Neural progenitor cell (in vitro differentiated cells): ENCODE measurements at regions not wholly inside any gene's neighbourhood (a gene's known extent, or its start where the extent isn't known, plus 50 kb on each side); places are given as distances from the start of the nearest gene placed in this dataset.

Source experiments
- DNase-seq: peaks from one replicate; pipeline ENCODE4 v3.0.0-alpha.2; 2016; ENCODE audit warnings: low spot score
- H2AFZ ChIP-seq: fragments of 200-600 bp; sonication (generic); replicated peaks from 2 replicates; pipeline ENCODE4 v1.6.1; 2016; ENCODE audit warnings: antibody characterized with exemption
- H3F3A ChIP-seq: fragments of 200-600 bp; sonication (generic); 2 replicates; pipeline ENCODE4 v1.6.1; 2016; ENCODE audit warnings: antibody characterized with exemption, low read depth
- H3K27ac ChIP-seq: fragments of 200-600 bp; sonication (generic); 2 replicates; pipeline ENCODE4 v1.5.1; 2016; ENCODE audit warnings: mild to moderate bottlenecking
- H3K27me3 ChIP-seq: fragments of 200-600 bp; sonication (generic); 2 replicates; pipeline ENCODE4 v1.6.1; 2016; ENCODE audit warnings: mild to moderate bottlenecking, moderate library complexity
- H3K36me3 ChIP-seq: fragments of 200-600 bp; sonication (generic); 2 replicates; pipeline ENCODE4 v1.5.1; 2016
- H3K4me1 ChIP-seq: fragments of 200-600 bp; sonication (generic); 2 replicates; pipeline ENCODE4 v1.6.1; 2016; ENCODE audit warnings: mixed run types
- H3K4me2 ChIP-seq: fragments of 200-600 bp; sonication (generic); 2 replicates; pipeline ENCODE4 v1.6.1; 2016
- H3K4me3 ChIP-seq: fragments of 200-600 bp; sonication (generic); 2 replicates; pipeline ENCODE4 v1.5.1; 2016
- H3K79me2 ChIP-seq: fragments of 200-600 bp; sonication (generic); 2 replicates; pipeline ENCODE4 v1.6.1; 2016; ENCODE audit warnings: low read depth
- H3K9ac ChIP-seq: fragments of 200-600 bp; sonication (generic); 2 replicates; pipeline ENCODE4 v1.6.1; 2016
- H3K9me3 ChIP-seq: fragments of 200-600 bp; sonication (generic); 2 replicates; pipeline ENCODE4 v1.5.1; 2016; ENCODE audit warnings: low read depth
- H4K20me1 ChIP-seq: fragments of 200-600 bp; sonication (generic); 2 replicates; pipeline ENCODE4 v1.6.1; 2016; ENCODE audit warnings: low read depth
- H3K27ac Mint-ChIP-seq: 3 replicates; pipeline ENCODE4 v1.8.0; 2021; ENCODE audit warnings: mixed read lengths
- H3K27me3 Mint-ChIP-seq: 2 replicates; pipeline ENCODE4 v1.8.0; 2022; ENCODE audit warnings: low read depth, mild to moderate bottlenecking, inconsistent platforms, moderate library complexity, mixed read lengths; ENCODE audit not compliant: insufficient read depth
- H3K36me3 Mint-ChIP-seq: 3 replicates; pipeline ENCODE4 v1.8.0; 2021; ENCODE audit warnings: mixed read lengths
- H3K4me1 Mint-ChIP-seq: 3 replicates; pipeline ENCODE4 v1.8.0; 2021; ENCODE audit warnings: mixed read lengths
- H3K4me3 Mint-ChIP-seq: 3 replicates; pipeline ENCODE4 v1.8.0; 2021; ENCODE audit warnings: mild to moderate bottlenecking, moderate library complexity, mixed read lengths
- H3K9me3 Mint-ChIP-seq: 3 replicates; pipeline ENCODE4 v1.8.0; 2020; ENCODE audit warnings: mixed read lengths
- EZH2 ChIP-seq: fragments of 200-600 bp; sonication (generic); IDR thresholded peaks from 2 replicates; pipeline ENCODE4 v1.6.1; 2017; ENCODE audit warnings: antibody characterized with exemption, mild to moderate bottlenecking, moderate library complexity
- EZH2phosphoT487 ChIP-seq: fragments of 200-600 bp; sonication (generic); IDR thresholded peaks from 2 replicates; pipeline ENCODE4 v1.6.1; 2017; ENCODE audit warnings: antibody characterized with exemption
- TF ChIP-seq, protein P1 (sequence below): fragments of 200-600 bp; sonication (generic); IDR thresholded peaks from 2 replicates; pipeline ENCODE4 v1.5.1; 2017; ENCODE audit warnings: antibody characterized with exemption, mild to moderate bottlenecking

DNA sequence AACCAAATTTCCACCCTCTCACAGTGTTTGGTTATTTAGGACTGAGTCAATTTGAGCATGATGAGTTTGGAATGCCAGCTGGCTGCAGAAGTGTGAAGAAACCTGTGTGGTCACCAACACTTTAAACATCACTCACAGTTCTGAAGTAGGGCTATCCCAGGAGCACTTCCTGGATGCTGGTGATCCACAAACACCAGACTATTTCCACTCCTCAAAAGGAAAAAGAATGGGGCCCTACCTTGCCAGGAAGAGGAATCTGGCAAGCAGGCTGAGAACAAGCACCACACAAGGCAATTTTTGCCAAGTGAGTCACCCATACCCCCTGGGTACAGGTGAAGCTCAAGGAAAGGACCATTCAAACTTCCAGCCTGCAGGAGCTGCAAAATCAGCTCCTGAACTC, 294.2 kb upstream of the PTGER4 start:
- Mint-ChIP-seq H3K4me1 (peaks cover 11% of the 10 kb centered on the region), H3K27me3 (no peaks in the 10 kb centered on the region), H3K9me3 (no peaks in the 10 kb centered on the region), H3K4me3 (no peak overlapping the region), H3K36me3 (no peaks in the 10 kb centered on the region), H3K27ac (no peak overlapping the region)
- H4K20me1 ChIP-seq, result no peaks in the 10 kb centered on the region
- H3K79me2 ChIP-seq, result no peaks in the 10 kb centered on the region
- no peak overlapping the region for H3K9ac ChIP-seq
- no peaks in the 10 kb centered on the region for H3F3A ChIP-seq
- no peaks in the 10 kb centered on the region for H3K27me3 ChIP-seq
- H3K4me3 ChIP-seq, result no peak overlapping the region
- DNase-seq, result no peak
- no peak overlapping the region for H3K27ac ChIP-seq
- no peak overlapping the region for H3K4me2 ChIP-seq
- H3K4me1 ChIP-seq, result no peaks in the 10 kb centered on the region
- H2AFZ ChIP-seq, result no peak overlapping the region
- no peak for TF ChIP-seq EZH2phosphoT487
- TF ChIP-seq, protein P1, sequence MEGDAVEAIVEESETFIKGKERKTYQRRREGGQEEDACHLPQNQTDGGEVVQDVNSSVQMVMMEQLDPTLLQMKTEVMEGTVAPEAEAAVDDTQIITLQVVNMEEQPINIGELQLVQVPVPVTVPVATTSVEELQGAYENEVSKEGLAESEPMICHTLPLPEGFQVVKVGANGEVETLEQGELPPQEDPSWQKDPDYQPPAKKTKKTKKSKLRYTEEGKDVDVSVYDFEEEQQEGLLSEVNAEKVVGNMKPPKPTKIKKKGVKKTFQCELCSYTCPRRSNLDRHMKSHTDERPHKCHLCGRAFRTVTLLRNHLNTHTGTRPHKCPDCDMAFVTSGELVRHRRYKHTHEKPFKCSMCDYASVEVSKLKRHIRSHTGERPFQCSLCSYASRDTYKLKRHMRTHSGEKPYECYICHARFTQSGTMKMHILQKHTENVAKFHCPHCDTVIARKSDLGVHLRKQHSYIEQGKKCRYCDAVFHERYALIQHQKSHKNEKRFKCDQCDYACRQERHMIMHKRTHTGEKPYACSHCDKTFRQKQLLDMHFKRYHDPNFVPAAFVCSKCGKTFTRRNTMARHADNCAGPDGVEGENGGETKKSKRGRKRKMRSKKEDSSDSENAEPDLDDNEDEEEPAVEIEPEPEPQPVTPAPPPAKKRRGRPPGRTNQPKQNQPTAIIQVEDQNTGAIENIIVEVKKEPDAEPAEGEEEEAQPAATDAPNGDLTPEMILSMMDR, result no peak
- no peak for TF ChIP-seq EZH2
- H3K36me3 ChIP-seq, result no peaks in the 10 kb centered on the region
- H3K9me3 ChIP-seq, result no peaks in the 10 kb centered on the region

DNA sequence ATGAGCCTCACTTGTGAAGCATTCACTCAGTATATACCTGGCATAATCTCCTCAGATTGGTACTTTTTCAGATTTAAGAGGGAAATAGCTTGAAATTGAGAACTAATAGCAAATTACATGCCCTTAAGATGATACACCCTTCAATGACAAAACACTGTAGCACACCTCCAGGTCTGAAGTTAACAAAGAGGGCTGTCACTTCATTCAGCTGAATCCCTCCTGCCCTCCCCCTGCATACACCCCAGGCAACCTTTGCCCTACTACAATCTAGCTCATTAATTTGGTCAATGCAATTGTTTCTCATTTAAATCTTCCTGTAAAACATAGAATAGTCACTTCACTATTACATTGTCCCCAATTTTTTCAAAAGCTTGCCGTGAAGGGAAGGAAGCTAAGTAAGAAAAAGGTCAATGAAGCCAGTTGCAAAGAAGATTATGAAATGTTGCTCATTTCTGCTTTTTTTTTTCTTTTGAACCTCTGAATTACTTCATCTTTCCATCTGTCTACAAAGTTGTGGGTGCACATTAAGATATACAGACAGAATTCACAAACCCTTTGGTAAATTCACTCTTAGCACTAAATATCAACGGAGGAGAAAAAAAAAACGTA, 294.8 kb upstream of the PTGER4 start:
- no peaks in the 10 kb centered on the region for H3F3A ChIP-seq
- H2AFZ ChIP-seq, result no peak overlapping the region
- no peak overlapping the region for H3K27ac ChIP-seq
- no peak overlapping the region for H3K9ac ChIP-seq
- no peaks in the 10 kb centered on the region for H3K9me3 Mint-ChIP-seq
- H3K27ac Mint-ChIP-seq, result no peak overlapping the region
- no peaks in the 10 kb centered on the region for H3K9me3 ChIP-seq
- no peaks in the 10 kb centered on the region for H3K36me3 ChIP-seq
- H3K4me2 ChIP-seq, result no peak overlapping the region
- no peak overlapping the region for H3K4me3 ChIP-seq
- H4K20me1 ChIP-seq, result no peaks in the 10 kb centered on the region
- peaks cover 3% of the 10 kb centered on the region for H3K27me3 Mint-ChIP-seq
- no peak overlapping the region for H3K4me3 Mint-ChIP-seq
- H3K27me3 ChIP-seq, result no peaks in the 10 kb centered on the region
- H3K4me1 ChIP-seq, result no peaks in the 10 kb centered on the region
- peaks cover 11% of the 10 kb centered on the region for H3K4me1 Mint-ChIP-seq
- TF ChIP-seq, protein P1, result no peak
- TF ChIP-seq EZH2phosphoT487, result no peak
- no peak for TF ChIP-seq EZH2
- H3K79me2 ChIP-seq, result no peaks in the 10 kb centered on the region
- no peaks in the 10 kb centered on the region for H3K36me3 Mint-ChIP-seq
- DNase-seq, result no peak

DNA sequence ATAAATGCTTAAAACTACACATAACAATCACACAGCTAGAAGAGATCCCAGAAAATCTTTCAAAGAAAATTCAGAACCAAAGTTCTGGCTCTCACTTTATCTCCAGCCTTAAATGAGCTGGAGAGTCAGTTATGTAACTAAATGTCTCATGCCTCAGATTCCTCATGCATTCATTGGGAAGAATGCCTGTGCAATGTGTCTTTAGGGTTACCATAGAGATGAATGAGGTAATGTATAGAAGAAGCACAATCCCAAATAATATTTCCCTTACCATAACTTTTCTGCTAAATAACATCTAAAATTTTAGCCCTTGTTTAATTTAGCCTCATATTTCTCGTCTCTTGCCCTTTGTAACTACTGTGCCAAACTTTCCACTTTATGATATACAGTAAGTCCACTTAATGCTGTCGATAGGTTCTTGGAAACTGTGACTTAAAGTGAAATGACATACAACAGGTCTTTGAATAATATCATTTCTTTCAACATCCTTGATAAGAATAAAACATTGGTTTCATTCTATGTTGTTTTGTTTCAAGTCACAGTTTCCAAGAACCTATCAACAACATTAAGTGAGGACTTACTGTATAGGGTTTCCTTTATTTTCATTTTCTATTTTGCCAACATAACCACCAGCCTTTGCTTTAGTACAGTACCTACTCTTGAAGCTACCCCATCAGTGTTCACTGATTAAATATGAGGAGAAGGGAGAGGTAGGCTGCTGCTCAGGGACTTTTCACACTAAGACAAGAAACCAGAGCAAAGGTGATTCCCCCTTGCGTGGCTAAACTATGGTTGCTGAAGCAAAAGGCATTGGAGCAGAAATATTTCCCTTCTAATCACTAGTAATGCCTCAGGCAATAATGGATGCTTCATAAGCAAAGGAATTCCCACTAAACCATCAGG, 295.7 kb upstream of the PTGER4 start:
- TF ChIP-seq, protein P1, result no peak
- TF ChIP-seq EZH2, result no peak
- TF ChIP-seq EZH2phosphoT487, result no peak
- H3K4me1 Mint-ChIP-seq, result peaks cover 11% of the 10 kb centered on the region
- H3K4me2 ChIP-seq, result no peak overlapping the region

More for the DNA sequence above, 295.7 kb upstream of the PTGER4 start:
- Histone ChIP-seq H3K4me1 (no peaks in the 10 kb centered on the region), H3K4me3 (no peak overlapping the region), H2AFZ (no peak overlapping the region), H3K27me3 (no peaks in the 10 kb centered on the region), H3K27ac (no peak overlapping the region), H3K9ac (no peak overlapping the region), H3F3A (no peaks in the 10 kb centered on the region), H3K36me3 (no peaks in the 10 kb centered on the region), H3K9me3 (no peaks in the 10 kb centered on the region), H3K79me2 (no peaks in the 10 kb centered on the region), H4K20me1 (no peaks in the 10 kb centered on the region)
- Mint-ChIP-seq H3K9me3 (no peaks in the 10 kb centered on the region), H3K4me3 (no peak overlapping the region), H3K36me3 (no peaks in the 10 kb centered on the region), H3K27me3 (peaks cover 3% of the 10 kb centered on the region), H3K27ac (no peak overlapping the region)
- no peak for DNase-seq
